Immature natural killer cell (primary cell): ENCODE measurements at regions not wholly inside any gene's neighbourhood (a gene's known extent, or its start where the extent isn't known, plus 50 kb on each side); places are given as distances from the start of the nearest gene placed in this dataset.
"Not testable (repeated sequence)": the region's sequence is repeated elsewhere in the genome, so short reads cannot be mapped to it uniquely, and the experiment has no call there.

ENCODE experiments used
- DNase-seq, 3 donors: peaks; one replicate each; pipeline ENCODE4 v3.0.0; 2022; ENCODE audit warnings: mixed read lengths in 1 of 3
- H3K27ac Mint-ChIP-seq, 6 donors: one replicate each; pipeline ENCODE4 v1.8.0; 2020; ENCODE audit warnings: mixed read lengths in 6 of 6, mild to moderate bottlenecking in 5 of 6, inconsistent platforms in 4 of 6, moderate library complexity in 3 of 6
- H3K27me3 Mint-ChIP-seq, 3 donors: one replicate each; pipeline ENCODE4 v1.8.0; 2020 to 2021; ENCODE audit warnings: low read depth in 3 of 3, mild to moderate bottlenecking in 3 of 3, mixed read lengths in 3 of 3, moderate library complexity in 3 of 3, inconsistent platforms in 1 of 3
- H3K36me3 Mint-ChIP-seq, 3 donors: one replicate each; pipeline ENCODE4 v1.8.0; 2020; ENCODE audit warnings: mixed read lengths in 3 of 3, inconsistent platforms in 2 of 3, mild to moderate bottlenecking in 2 of 3
- H3K4me1 Mint-ChIP-seq, 2 donors: one replicate each; pipeline ENCODE4 v1.8.0; 2020; ENCODE audit warnings: inconsistent platforms in 2 of 2, mild to moderate bottlenecking in 2 of 2, mixed read lengths in 2 of 2, moderate library complexity in 1 of 2
- H3K4me3 Mint-ChIP-seq, 5 donors: one replicate each; pipeline ENCODE4 v1.8.0; 2020; ENCODE audit warnings: mild to moderate bottlenecking in 5 of 5, mixed read lengths in 5 of 5, inconsistent platforms in 3 of 5, moderate library complexity in 3 of 5
- H3K9me3 Mint-ChIP-seq, 6 donors: one replicate each; pipeline ENCODE4 v1.8.0; 2020; ENCODE audit warnings: mild to moderate bottlenecking in 6 of 6, mixed read lengths in 6 of 6, inconsistent platforms in 4 of 6, moderate library complexity in 3 of 6

GRCh38 chr4:138591808-138592207, 349.7 kb upstream of the SLC7A11 start:
- H3K27me3 Mint-ChIP-seq: peaks cover 0 to 6% (median 2%) of the 10 kb centered on the region in 3 donors
- H3K27ac Mint-ChIP-seq: no peak overlapping the region
- peaks cover 0 to 8% (median 3%) of the 10 kb centered on the region in 6 donors for H3K9me3 Mint-ChIP-seq
- peaks cover 0 to 4% (median 0%) of the 10 kb centered on the region in 3 donors for H3K36me3 Mint-ChIP-seq
- no peaks in the 10 kb centered on the region for H3K4me1 Mint-ChIP-seq
- H3K4me3 Mint-ChIP-seq: no peak overlapping the region
- no peak for DNase-seq

- no peak overlapping the region for H3K27ac Mint-ChIP-seq
- no peaks in the 10 kb centered on the region for H3K4me1 Mint-ChIP-seq
- peaks cover 0 to 13% (median 3%) of the 10 kb centered on the region in 6 donors for H3K9me3 Mint-ChIP-seq
- peaks cover 2 to 5% (median 2%) of the 10 kb centered on the region in 3 donors for H3K27me3 Mint-ChIP-seq
- H3K4me3 Mint-ChIP-seq: no peak overlapping the region
- H3K36me3 Mint-ChIP-seq: peaks cover 0 to 4% (median 0%) of the 10 kb centered on the region in 3 donors
- no peak for DNase-seq
Measured at GRCh38 chr4:138588501-138588900, 346.4 kb upstream of the SLC7A11 start.

GRCh38 chr4:138579146-138579545, 337.0 kb upstream of the SLC7A11 start:
- no peak for DNase-seq
- H3K9me3 Mint-ChIP-seq: peaks cover 1 to 51% (median 13%) of the 10 kb centered on the region in 6 donors
- H3K4me1 Mint-ChIP-seq: no peaks in the 10 kb centered on the region
- H3K36me3 Mint-ChIP-seq: no peaks in the 10 kb centered on the region
- no peak overlapping the region for H3K27ac Mint-ChIP-seq
- peaks cover 0 to 4% (median 0%) of the 10 kb centered on the region in 3 donors for H3K27me3 Mint-ChIP-seq
- no peak overlapping the region for H3K4me3 Mint-ChIP-seq

- H3K9me3 Mint-ChIP-seq: peaks cover 1 to 51% (median 13%) of the 10 kb centered on the region in 6 donors
- not testable (repeated sequence) for DNase-seq, H3K4me1 Mint-ChIP-seq
Measured at GRCh38 chr4:138577826-138578225, 335.7 kb upstream of the SLC7A11 start.

GRCh38 chr4:138577145-138577544, 335.0 kb upstream of the SLC7A11 start:
- Mint-ChIP-seq H3K4me3 (no peak overlapping the region), H3K9me3 (peaks cover 1 to 51% (median 13%) of the 10 kb centered on the region in 6 donors)

More at GRCh38 chr4:138577826-138578225, 335.7 kb upstream of the SLC7A11 start:
- H3K4me3 Mint-ChIP-seq, H3K27me3 Mint-ChIP-seq, H3K36me3 Mint-ChIP-seq, H3K27ac Mint-ChIP-seq: not testable (repeated sequence)

GRCh38 chr4:138576684-138577083, 334.5 kb upstream of the SLC7A11 start:
- Mint-ChIP-seq H3K27ac (no peak overlapping the region), H3K9me3 (peaks cover 1 to 51% (median 13%) of the 10 kb centered on the region in 6 donors), H3K36me3 (no peaks in the 10 kb centered on the region), H3K4me1 (no peaks in the 10 kb centered on the region), H3K4me3 (no peak overlapping the region), H3K27me3 (peaks cover 0 to 4% (median 0%) of the 10 kb centered on the region in 3 donors)
- DNase-seq: no peak

More at GRCh38 chr4:138577145-138577544, 335.0 kb upstream of the SLC7A11 start:
- no peak overlapping the region for H3K27ac Mint-ChIP-seq
- DNase-seq: no peak
- H3K27me3 Mint-ChIP-seq: peaks cover 0 to 4% (median 0%) of the 10 kb centered on the region in 3 donors
- no peaks in the 10 kb centered on the region for H3K4me1 Mint-ChIP-seq
- H3K36me3 Mint-ChIP-seq: no peaks in the 10 kb centered on the region

GRCh38 chr4:138573246-138573645, 331.1 kb upstream of the SLC7A11 start:
- Mint-ChIP-seq H3K36me3 (no peaks in the 10 kb centered on the region), H3K27ac (no peak overlapping the region), H3K27me3 (peaks cover 0 to 4% (median 0%) of the 10 kb centered on the region in 3 donors), H3K9me3 (peaks cover 0 to 32% (median 10%) of the 10 kb centered on the region in 6 donors), H3K4me3 (no peak overlapping the region), H3K4me1 (no peaks in the 10 kb centered on the region)
- DNase-seq: no peak

- no peaks in the 10 kb centered on the region for H3K27me3 Mint-ChIP-seq
- H3K4me1 Mint-ChIP-seq: no peaks in the 10 kb centered on the region
- H3K36me3 Mint-ChIP-seq: no peaks in the 10 kb centered on the region
- no peak for DNase-seq
- no peak overlapping the region for H3K27ac Mint-ChIP-seq
- peaks cover 0 to 22% (median 3%) of the 10 kb centered on the region in 6 donors for H3K9me3 Mint-ChIP-seq
- H3K4me3 Mint-ChIP-seq: no peak overlapping the region
Measured at GRCh38 chr4:138572007-138572406, 329.9 kb upstream of the SLC7A11 start.

- Mint-ChIP-seq H3K4me3 (no peak overlapping the region), H3K9me3 (peaks cover 0 to 4% (median 0%) of the 10 kb centered on the region in 6 donors), H3K36me3 (no peaks in the 10 kb centered on the region), H3K27ac (no peak overlapping the region), H3K27me3 (no peaks in the 10 kb centered on the region), H3K4me1 (no peaks in the 10 kb centered on the region)
- no peak for DNase-seq
Measured at GRCh38 chr4:138567696-138568095, 325.5 kb upstream of the SLC7A11 start.

- Mint-ChIP-seq H3K9me3 (peaks cover 0 to 4% (median 0%) of the 10 kb centered on the region in 6 donors), H3K36me3 (no peaks in the 10 kb centered on the region), H3K4me1 (no peaks in the 10 kb centered on the region), H3K27ac (no peak overlapping the region), H3K27me3 (no peaks in the 10 kb centered on the region), H3K4me3 (no peak overlapping the region)
- no peak for DNase-seq
Measured at GRCh38 chr4:138565576-138565975, 323.4 kb upstream of the SLC7A11 start.

- Mint-ChIP-seq H3K4me3 (no peak overlapping the region), H3K36me3 (no peaks in the 10 kb centered on the region), H3K4me1 (no peaks in the 10 kb centered on the region), H3K27me3 (no peaks in the 10 kb centered on the region), H3K27ac (no peak overlapping the region), H3K9me3 (peaks cover 0 to 5% (median 2%) of the 10 kb centered on the region in 6 donors)
- DNase-seq: no peak
Measured at GRCh38 chr4:138562544-138562991, 320.4 kb upstream of the SLC7A11 start.

- Mint-ChIP-seq H3K4me1 (no peaks in the 10 kb centered on the region), H3K27me3 (no peaks in the 10 kb centered on the region), H3K27ac (no peak overlapping the region), H3K9me3 (peaks cover 0 to 5% (median 2%) of the 10 kb centered on the region in 6 donors), H3K36me3 (no peaks in the 10 kb centered on the region), H3K4me3 (no peak overlapping the region)
- DNase-seq: no peak
Measured at GRCh38 chr4:138561906-138562305, 319.8 kb upstream of the SLC7A11 start.

GRCh38 chr4:138561276-138561880, 319.2 kb upstream of the SLC7A11 start:
- no peak overlapping the region for H3K27ac Mint-ChIP-seq
- H3K27me3 Mint-ChIP-seq: no peaks in the 10 kb centered on the region
- H3K36me3 Mint-ChIP-seq: no peaks in the 10 kb centered on the region
- H3K4me1 Mint-ChIP-seq: no peaks in the 10 kb centered on the region
- H3K4me3 Mint-ChIP-seq: no peak overlapping the region
- peaks cover 0 to 7% (median 2%) of the 10 kb centered on the region in 6 donors for H3K9me3 Mint-ChIP-seq
- no peak for DNase-seq

- Mint-ChIP-seq H3K4me3 (no peak overlapping the region), H3K9me3 (peaks cover 0 to 7% (median 2%) of the 10 kb centered on the region in 6 donors), H3K36me3 (no peaks in the 10 kb centered on the region), H3K4me1 (no peaks in the 10 kb centered on the region), H3K27me3 (no peaks in the 10 kb centered on the region), H3K27ac (no peak overlapping the region)
- DNase-seq: no peak
Measured at GRCh38 chr4:138560448-138560847, 318.3 kb upstream of the SLC7A11 start.

GRCh38 chr4:138558886-138559285, 316.7 kb upstream of the SLC7A11 start:
- H3K27me3 Mint-ChIP-seq: no peaks in the 10 kb centered on the region
- peaks cover 0 to 15% (median 2%) of the 10 kb centered on the region in 6 donors for H3K9me3 Mint-ChIP-seq
- H3K36me3 Mint-ChIP-seq: no peaks in the 10 kb centered on the region
- no peak overlapping the region for H3K4me3 Mint-ChIP-seq
- H3K4me1 Mint-ChIP-seq: no peaks in the 10 kb centered on the region
- DNase-seq: no peak
- no peak overlapping the region for H3K27ac Mint-ChIP-seq
